Left forelimb (tissue), 1 donor: ENCODE measurements at regions not wholly inside any gene's neighbourhood (a gene's known extent, or its start where the extent isn't known, plus 50 kb on each side); places are given as distances from the start of the nearest gene placed in this dataset.

Experiments used
- DNase-seq: peaks from one replicate; pipeline ENCODE4 v3.0.0-alpha.2; 2018; ENCODE audit warnings: low spot score

DNA sequence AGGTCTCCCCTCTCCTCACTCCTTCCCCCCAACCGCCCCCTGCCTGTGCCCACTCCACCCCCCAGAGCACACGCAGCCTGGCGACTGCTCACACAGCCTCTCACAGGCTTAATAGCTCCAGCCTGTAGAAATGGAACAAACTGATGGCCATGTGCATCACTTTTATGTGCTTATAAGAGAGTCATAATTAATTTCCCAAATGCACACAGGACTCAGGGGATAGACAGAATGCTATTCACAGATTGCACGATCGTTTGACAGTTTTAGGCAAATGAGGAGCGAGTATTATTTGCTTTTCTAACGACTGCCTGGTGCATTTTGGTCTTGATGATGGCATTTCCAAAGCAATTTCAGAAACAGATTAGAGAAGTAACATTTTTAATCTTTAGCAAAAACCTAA is 97.7 kb upstream of the VSTM2B start:
- DNase-seq, result no peak

DNA sequence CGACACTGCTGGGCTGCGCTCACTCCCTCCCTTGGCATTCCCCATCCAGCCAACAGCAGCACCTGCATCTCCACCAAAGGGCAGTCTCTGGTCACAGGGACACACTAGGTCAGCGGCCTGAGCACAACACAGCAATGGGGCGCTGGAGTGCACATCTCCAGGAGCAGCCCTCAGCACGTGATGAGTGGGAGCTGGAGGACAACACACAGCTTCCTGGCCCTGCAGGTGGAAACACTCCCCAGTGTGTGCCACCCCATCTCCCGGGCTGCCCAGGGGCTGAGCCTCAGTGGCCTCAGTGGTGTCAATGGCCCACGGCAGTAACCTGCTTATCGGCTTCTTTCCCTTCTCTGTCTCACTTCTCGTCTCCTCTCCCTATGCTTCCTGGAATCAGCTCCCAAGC is 96.8 kb upstream of the VSTM2B start:
- DNase-seq, result no peak

DNA sequence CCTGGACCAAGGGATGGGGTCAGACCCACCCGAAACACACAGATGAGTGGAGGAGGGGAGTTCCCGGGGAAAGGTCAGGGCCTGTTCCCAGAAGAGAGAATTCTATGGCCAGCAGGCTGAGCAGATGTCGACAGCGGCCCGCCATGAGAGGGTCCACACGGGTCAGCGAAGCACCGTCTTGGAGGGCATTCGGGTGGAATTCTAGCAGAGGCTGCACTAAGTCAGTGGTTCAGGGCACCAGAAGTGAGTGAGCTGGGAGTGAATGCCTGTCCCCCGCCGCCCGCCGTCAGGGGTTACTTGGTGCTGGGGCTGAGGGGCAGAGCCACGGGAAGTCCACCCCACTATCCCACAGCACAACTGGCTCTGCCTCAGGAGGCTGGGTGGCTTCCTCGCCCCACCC is 96.2 kb upstream of the VSTM2B start:
- DNase-seq, result no peak

DNA sequence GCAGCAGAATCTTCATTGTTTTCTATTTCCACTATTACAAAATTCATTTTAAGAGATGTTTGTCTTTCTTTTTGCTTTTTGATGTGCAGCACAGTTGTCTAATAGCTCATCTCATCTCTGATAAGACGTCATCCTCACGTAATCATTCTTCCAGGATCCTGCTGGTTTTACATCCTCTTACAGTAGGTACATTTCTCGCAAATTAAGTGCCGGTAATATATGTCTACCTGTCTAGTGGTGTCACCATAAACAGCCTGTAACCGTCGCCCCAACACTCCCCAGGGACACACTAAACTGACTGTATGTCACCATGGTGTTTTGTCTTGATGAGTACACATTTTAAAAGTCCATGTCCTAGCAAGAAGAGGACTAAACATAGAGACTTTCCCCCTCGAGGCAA is 94.5 kb upstream of the VSTM2B start:
- DNase-seq, result no peak

DNA sequence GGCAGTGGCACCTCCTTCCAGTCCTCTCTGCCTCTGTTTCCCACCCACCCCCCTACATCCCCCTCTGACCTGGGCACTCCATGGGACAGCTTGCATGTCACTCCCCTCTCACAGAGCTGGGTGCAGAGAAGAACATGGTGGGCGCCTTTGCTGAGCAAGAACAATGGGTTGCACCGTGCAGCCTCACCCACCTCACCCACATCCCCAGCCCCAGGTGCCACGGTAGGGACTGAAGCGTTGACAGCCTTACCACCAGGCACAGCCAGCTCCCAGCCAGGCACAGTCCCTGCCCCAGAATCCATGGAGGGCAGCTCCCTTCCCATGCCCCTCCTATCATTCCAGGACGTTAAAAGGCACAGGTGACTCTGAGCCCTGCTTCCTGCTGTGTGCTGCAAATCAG is 93.1 kb upstream of the VSTM2B start:
- no peak for DNase-seq

DNA sequence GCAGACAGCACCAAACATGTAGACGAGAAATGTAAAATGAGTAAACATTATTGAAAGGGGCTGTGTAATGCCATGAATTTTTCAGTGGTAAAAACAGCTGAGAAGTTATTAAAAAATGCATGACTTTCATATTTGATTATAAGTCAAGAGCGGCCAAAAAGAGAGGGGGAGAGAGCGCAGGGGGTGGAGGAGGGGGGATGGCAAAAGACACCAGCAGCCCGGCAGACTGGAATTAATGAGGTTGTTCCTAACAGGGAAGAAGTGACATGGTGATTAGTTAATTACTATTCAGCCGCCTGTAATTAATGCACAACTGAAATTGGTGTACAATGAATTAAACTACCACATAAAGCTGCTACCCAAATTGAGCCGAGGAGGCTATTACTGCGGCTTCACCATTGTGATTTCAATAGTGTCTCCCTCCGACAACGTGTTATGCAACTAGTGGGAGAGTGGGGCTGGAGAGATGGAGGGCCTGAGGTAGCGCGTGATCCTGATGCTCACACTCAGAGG is 89.1 kb upstream of the VSTM2B start:
- DNase-seq, result no peak

DNA sequence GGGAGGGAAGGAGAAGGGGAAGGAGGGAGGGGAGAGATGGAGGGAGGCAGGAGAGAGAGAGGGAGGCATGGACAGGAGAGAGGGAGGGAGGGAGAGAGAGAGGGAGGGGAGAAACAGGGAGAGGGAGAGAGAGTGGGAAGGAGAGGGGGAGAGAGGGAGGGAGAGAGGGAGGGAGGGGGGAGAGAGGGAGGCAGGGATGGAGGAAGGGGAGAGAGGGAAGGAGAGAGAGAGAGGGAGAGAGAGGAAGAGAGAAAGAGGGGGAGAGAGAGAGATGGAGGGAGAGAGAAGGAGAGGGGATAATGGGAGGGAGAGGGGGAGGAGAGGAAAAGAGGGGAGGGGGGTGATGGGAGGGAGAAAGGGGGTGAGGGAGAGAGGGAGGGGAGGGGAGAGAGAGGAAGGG is 86.8 kb upstream of the VSTM2B start:
- DNase-seq, result no peak

DNA sequence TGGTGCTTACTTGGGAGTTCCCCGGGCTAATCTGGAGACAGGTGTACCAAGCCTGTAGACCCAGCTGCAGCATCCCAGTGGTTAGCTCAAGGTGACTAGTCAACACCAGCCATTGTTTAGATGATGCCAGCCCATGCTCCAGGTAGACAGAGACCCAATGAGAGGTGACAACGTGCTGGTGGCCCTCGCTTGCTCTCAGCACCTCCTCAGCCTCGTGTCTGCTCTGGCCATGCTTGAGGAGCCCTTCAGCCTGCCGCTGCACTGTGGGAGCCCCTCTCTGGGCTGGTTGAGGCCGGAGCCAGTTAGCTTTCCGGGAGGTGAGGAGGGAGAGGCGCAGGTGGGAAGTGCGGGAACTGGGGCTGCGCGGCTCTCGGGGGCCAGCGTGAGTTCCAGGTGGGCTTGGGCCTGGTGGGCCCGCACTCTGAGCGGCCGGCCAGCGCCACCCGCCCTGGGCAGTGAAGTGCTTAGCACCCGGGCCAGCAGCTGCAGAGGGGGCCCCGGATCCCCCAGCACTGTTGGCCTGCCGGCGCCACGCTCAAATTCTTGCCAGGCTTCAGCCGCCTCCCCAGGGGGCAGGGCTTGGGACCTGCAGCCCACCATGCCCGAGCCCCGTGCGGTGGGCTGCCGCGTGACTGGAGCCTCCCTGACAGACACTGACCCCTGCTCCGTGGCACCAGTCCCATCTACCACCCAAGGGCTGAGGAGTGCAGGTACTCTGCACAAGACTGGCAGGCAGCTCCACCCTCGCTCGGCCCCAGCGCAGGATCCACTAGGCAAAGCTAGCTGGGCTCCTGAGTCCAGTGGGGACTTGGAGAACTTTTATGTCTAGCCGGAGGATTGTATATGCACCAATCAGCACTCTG is 85.9 kb upstream of the VSTM2B start:
- no peak for DNase-seq

DNA sequence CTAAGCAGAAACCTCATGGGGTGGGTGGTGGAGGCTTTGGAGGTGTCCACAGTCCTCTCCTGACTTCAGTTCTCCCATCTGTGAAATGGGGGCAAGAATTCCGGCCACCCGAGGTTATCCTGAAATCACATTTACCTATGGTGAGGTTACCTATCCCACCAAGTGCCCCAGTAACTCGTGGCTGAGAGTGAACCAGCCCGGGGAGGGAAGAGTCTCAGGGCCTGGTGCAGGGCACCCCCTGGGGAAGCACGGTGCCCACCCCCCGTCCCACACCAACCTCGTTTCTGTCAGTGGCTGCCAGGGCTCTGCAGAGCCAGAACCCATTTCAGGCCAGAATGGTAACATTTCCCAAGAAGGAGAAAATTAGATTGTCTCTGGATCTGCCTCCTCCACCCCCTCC is 83.7 kb upstream of the VSTM2B start:
- DNase-seq, result no peak

DNA sequence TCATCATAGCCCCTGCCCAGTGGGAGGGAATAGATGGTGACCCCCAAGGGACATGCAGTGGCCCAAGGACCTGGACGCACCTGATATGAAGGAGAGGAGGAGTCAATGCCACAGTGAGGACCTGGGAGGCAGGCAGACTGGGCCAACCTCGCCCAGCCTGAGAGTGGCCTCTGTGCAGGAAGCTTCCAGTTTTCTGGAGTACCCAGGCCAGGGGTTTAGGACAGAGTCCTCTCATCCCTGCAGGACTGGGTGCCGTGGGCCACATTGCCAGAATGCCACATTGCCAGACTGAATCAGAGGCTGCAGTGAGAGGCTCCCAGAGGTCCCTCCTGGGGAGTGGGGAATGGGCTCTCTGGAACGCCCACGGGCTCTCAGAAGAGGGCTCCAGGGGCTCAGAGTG is 82.9 kb upstream of the VSTM2B start:
- peak; percentile 45 for DNase-seq

DNA sequence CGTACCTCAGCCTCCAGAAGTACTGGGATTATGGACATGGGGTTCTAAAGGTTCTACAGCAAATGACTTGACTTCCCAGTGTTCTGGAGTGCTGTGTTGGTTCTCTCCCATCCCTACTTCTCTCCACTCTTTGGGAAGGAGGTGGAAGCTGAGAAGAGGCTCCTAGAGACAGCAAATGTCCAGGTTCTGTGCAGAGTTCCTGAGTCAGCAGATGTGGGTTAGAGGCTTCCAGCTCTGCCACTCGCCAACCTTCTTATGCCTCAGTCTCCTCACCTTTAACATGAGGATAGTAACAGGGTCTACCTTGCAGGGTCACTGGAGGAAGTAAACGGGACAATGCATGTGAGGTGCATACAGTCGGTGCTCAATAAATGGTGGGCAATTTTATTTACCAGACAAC is 80.5 kb upstream of the VSTM2B start:
- peak; percentile 11 for DNase-seq

DNA sequence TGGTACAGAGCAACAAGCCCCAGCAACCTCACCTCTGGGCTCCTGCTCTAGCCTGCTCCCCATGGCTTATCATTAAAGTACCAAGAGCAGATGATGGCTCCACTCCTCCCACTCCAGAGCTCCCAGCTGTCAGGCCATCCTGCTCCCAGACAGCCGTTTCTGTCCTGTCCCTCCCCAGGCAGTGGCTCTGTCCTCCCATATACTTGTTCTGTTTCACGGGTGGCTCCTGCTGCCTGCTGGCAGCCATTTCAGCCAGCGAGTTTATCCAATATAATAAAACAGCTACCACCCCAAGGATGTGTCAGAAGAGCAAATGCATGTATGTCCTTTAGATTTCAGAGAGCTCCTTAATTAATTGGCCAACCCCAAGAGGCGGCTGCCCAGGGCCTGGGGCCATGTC is 79.4 kb upstream of the VSTM2B start:
- DNase-seq, result peak; percentile 54

DNA sequence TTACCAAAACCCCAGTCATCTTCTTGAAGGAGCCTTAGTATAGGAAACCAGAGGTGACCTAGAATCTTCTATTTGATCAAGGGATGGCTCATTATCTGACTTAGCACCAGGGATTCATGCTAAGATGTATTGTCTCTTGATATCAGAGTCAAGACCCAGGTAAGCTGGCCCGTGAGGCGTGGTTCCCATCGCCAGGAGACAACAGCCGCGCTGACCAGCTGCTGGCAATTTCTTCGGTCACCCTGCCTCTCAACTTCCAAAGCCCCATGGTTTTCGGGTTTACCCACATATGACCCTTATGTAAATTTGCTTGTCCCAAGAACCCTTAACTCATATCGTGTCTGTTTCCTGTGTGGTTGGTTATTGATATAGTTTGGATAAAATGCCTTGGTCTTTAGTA is 77.7 kb upstream of the VSTM2B start:
- DNase-seq, result no peak

DNA sequence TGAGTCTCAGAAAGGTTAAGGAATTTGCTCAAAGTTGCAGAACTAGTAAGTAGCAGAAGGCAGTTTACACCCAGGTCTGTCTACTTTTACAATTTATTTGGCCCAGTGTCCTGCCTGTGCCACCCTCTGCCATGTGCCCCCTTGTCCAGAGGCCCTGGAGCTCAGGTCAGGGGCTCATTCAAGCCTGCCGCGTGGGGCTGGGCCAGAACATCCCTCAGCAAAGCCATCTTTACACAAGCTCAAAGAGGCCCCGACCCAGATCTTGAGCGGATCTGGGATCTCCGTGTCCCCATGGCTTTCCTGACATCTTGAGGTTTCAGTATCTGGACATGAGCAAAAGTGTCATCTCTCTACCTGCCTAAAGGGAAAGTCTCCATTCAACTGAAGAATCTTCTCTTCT is 76.4 kb upstream of the VSTM2B start:
- peak; percentile 48 for DNase-seq

DNA sequence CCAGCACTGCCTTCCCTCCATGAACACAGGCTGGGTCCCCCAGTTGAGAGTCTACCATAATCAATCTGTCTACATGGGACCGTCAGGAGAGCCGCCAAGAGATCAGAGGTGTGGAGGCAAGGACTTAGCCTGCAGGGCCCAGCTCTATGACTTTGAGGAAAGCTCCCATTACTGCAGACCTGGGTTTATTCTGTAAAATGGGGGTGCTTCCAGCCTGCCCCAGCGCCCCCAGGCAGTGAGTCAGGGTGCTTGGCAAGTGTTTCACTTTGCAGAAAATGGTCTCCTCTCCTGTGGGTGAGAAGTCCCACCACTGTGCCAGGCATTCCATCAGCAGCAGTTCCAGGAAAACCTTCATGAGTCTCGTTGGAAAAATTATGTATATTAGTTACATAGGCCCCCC is 75.5 kb upstream of the VSTM2B start:
- DNase-seq, result peak; percentile 26

DNA sequence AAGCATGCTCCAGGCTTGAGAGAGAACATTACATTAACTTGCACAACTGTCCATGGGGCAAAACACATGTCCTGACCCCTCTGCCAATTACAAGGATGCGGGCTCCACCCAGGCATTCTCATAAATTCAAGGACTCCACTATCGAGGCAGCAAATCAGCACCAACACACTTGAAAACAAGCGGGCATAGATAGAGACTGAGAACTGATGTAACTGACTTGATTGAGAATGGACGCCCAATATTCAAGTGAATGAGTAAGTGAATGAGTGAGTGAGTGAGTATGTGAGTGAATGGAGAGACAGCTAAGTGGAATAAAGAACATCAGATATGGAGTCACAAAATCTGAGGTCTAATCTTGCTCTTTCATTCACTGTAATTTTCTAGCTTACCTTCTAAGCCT is 75.0 kb upstream of the VSTM2B start:
- DNase-seq, result no peak

DNA sequence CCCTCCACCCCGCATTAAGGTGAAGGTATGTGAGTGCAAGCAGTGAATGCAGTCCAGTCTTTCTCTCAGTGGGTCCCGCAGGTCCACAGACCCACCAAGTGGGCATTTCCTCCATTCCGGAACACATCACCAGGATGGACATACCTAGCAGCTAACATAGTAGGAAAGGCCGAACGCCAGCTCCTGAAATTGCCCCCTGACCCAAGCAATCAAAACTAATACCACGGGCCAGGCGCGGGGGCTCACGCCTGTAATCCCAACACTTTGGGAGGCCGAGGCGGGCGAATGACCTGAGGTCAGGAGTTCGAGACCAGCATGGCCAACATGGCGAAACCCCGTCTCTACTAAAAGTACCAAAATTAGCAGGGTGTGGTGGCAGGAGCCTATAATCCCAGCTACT is 71.7 kb upstream of the VSTM2B start:
- DNase-seq, result peak; percentile 52

DNA sequence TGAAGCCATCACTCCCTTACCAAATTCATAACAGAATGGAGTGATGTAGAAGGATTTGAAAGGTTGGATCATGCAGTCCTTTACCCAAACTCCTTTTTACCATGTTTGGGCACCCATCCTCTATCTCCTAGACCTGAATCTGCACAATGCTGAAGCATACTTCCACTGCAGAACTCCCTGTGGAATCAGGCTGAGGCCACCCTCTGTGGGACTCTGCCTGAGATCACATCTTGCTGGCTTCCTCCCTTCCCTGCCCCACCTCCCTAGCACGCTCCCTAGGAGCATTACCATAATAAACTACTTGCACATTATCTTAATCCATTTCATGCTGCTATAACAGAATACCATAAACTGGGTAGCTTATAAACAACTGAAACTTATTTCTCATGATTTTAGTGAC is 68.4 kb upstream of the VSTM2B start:
- DNase-seq, result no peak

DNA sequence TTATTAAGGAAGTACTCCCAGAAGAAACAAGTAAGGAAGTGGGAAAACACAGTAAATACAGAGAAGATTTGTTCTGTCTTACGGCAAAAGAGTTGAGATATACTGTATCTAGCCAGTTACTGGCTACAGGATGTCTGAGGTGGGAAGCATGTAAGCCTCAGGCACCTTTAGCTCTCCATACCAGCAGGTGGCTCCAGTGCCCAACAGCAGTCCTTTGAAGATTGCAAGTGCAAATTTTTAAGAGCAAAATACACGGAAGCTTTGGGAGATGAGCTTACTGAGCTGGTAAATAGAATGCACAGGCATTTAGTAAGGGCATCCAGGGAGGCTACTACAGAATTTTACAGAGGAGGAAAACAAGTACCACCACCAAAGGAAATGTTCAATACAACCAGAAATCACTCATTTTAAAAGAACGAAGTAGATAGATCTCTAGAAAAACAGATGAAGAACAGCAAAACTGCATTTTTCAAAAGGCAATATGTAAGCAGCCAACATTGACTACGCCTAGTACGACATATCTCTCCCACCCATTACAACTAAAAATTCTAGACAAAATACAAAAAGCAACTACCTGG is 57.9 kb upstream of the VSTM2B start:
- DNase-seq, result no peak

DNA sequence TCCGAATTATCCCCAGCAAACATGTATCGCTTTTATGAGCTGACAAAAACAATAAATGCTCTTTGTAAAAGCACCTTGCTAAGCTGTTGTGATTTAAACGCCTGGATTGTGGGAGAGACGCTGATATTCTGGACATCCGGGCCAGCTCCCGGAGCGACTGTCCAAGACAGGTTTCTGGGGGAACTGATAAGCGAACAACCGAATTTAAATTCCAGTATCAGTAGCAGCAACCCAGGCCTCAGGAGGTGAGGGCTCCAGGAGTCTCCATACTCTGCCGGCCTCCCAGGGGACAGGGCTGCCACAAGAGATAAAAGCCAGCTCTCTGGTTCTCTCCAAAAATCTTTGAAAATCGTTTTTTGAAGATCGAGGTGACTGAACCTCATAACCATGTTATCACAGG is 50.3 kb upstream of the VSTM2B start:
- no peak for DNase-seq
